ENCODE measurements at regions not wholly inside any gene's neighbourhood (a gene's known extent, or its start where the extent isn't known, plus 50 kb on each side); places are given as distances from the start of the nearest gene placed in this dataset.

GRCh38 chr13:82216165-82216564, 1666.1 kb downstream of the SLITRK1 start:
- TF ChIP-seq POLR2A (IDR thresholded peaks at IDR 0.05) (no peak), CTCF (IDR thresholded peaks at IDR 0.05) (no peak)
